ENCODE measurements at regions not wholly inside any gene's neighbourhood (a gene's known extent, or its start where the extent isn't known, plus 50 kb on each side); places are given as distances from the start of the nearest gene placed in this dataset.

- TF ChIP-seq POLR2A (IDR thresholded peaks at IDR 0.05) (no peak), EP300 (IDR thresholded peaks at IDR 0.05; ENCODE audit: low read depth) (no peak), POLR2AphosphoS5 (IDR thresholded peaks at IDR 0.05) (no peak), CTCF (IDR thresholded peaks at IDR 0.05) (no peak)
Observed at GRCh38 chr7:96836456-96836855, 126.8 kb upstream of the SEM1 start.

Data from transverse colon (tissue), 4 donors.